ENCODE measurements at regions not wholly inside any gene's neighbourhood (a gene's known extent, or its start where the extent isn't known, plus 50 kb on each side); places are given as distances from the start of the nearest gene placed in this dataset.

- no peaks in the 10 kb centered on the region for H3K36me3 ChIP-seq (ENCODE audit: control insufficient read depth in 2 of 3, insufficient read depth in 3 of 3, low read length in 3 of 3)
- H3K4me3 ChIP-seq (ENCODE audit: low read length in 3 of 3), result no peak overlapping the region
- H3K4me1 ChIP-seq (ENCODE audit: control insufficient read depth in 2 of 3, insufficient read depth in 2 of 3, low read depth in 1 of 3, low read length in 3 of 3), result no peaks in the 10 kb centered on the region
- no peak for FAIRE-seq
- H3K9ac ChIP-seq (ENCODE audit: low read length in 3 of 3), result no peak overlapping the region
- no peaks in the 10 kb centered on the region for H3K9me3 ChIP-seq (ENCODE audit: control insufficient read depth in 2 of 3, insufficient read depth in 1 of 3, low read length in 3 of 3)
- no peak overlapping the region for H3K27ac ChIP-seq (ENCODE audit: low read depth in 2 of 2, low read length in 2 of 2)
- H3K27me3 ChIP-seq (ENCODE audit: control insufficient read depth, insufficient read depth, low read length), result no peaks in the 10 kb centered on the region
- TF ChIP-seq, protein P1, sequence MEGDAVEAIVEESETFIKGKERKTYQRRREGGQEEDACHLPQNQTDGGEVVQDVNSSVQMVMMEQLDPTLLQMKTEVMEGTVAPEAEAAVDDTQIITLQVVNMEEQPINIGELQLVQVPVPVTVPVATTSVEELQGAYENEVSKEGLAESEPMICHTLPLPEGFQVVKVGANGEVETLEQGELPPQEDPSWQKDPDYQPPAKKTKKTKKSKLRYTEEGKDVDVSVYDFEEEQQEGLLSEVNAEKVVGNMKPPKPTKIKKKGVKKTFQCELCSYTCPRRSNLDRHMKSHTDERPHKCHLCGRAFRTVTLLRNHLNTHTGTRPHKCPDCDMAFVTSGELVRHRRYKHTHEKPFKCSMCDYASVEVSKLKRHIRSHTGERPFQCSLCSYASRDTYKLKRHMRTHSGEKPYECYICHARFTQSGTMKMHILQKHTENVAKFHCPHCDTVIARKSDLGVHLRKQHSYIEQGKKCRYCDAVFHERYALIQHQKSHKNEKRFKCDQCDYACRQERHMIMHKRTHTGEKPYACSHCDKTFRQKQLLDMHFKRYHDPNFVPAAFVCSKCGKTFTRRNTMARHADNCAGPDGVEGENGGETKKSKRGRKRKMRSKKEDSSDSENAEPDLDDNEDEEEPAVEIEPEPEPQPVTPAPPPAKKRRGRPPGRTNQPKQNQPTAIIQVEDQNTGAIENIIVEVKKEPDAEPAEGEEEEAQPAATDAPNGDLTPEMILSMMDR (IDR thresholded peaks at IDR 0.05; ENCODE audit: borderline replicate concordance, extremely low read depth, insufficient read depth), result no peak
- intact Hi-C loops (cut with DNase I), result no loop called here
- no peak for DNase-seq
Measured at GRCh38 chr12:84551373-84551772, 361.2 kb downstream of the SLC6A15 start.

- no peak overlapping the region for H3K27ac ChIP-seq (ENCODE audit: low read depth in 2 of 2, low read length in 2 of 2)
- DNase-seq, result no peak
- H3K27me3 ChIP-seq (ENCODE audit: control insufficient read depth, insufficient read depth, low read length), result no peaks in the 10 kb centered on the region
- H3K36me3 ChIP-seq (ENCODE audit: control insufficient read depth in 2 of 3, insufficient read depth in 3 of 3, low read length in 3 of 3), result no peaks in the 10 kb centered on the region
- H3K9ac ChIP-seq (ENCODE audit: low read length in 3 of 3), result no peak overlapping the region
- TF ChIP-seq, protein P1 (IDR thresholded peaks at IDR 0.05; ENCODE audit: borderline replicate concordance, extremely low read depth, insufficient read depth), result no peak
- no peaks in the 10 kb centered on the region for H3K9me3 ChIP-seq (ENCODE audit: control insufficient read depth in 2 of 3, insufficient read depth in 1 of 3, low read length in 3 of 3)
- intact Hi-C loops (cut with DNase I), result no loop called here
- no peaks in the 10 kb centered on the region for H3K4me1 ChIP-seq (ENCODE audit: control insufficient read depth in 2 of 3, insufficient read depth in 2 of 3, low read depth in 1 of 3, low read length in 3 of 3)
- no peak for FAIRE-seq
- no peak overlapping the region for H3K4me3 ChIP-seq (ENCODE audit: low read length in 3 of 3)
Measured at GRCh38 chr12:84550518-84550917, 362.1 kb downstream of the SLC6A15 start.

DNA sequence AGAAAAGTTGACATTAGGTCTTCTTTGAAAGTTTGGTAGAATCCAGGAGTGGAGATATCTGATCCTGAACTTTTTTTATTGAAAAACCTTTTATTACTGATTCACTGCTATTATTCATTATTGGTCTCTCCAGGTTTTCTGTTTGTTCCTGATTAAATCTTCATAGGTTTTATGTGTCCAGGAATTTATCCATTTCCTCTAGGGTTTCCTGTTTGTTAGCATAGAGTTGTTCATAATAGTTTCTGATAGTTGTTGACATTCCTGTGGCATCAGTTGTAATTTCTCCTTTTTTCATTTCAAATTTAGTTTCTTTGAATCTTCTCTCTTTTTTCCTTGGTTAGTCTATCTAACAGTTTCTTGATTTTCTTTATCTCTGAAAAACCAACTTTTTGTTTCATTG lies 370.3 kb downstream of the SLC6A15 start:
- FAIRE-seq, result no peak
- TF ChIP-seq, protein P1 (IDR thresholded peaks at IDR 0.05; ENCODE audit: borderline replicate concordance, extremely low read depth, insufficient read depth), result no peak
- no peaks in the 10 kb centered on the region for H3K4me1 ChIP-seq (ENCODE audit: control insufficient read depth in 2 of 3, insufficient read depth in 2 of 3, low read depth in 1 of 3, low read length in 3 of 3)
- no peaks in the 10 kb centered on the region for H3K27me3 ChIP-seq (ENCODE audit: control insufficient read depth, insufficient read depth, low read length)
- no peak overlapping the region for H3K4me3 ChIP-seq (ENCODE audit: low read length in 3 of 3)
- H3K9ac ChIP-seq (ENCODE audit: low read length in 3 of 3), result no peak overlapping the region
- H3K27ac ChIP-seq (ENCODE audit: low read depth in 2 of 2, low read length in 2 of 2), result no peak overlapping the region
- intact Hi-C loops (cut with DNase I), result no loop called here
- no peaks in the 10 kb centered on the region for H3K9me3 ChIP-seq (ENCODE audit: control insufficient read depth in 2 of 3, insufficient read depth in 1 of 3, low read length in 3 of 3)
- no peaks in the 10 kb centered on the region for H3K36me3 ChIP-seq (ENCODE audit: control insufficient read depth in 2 of 3, insufficient read depth in 3 of 3, low read length in 3 of 3)
- no peak for DNase-seq

DNA sequence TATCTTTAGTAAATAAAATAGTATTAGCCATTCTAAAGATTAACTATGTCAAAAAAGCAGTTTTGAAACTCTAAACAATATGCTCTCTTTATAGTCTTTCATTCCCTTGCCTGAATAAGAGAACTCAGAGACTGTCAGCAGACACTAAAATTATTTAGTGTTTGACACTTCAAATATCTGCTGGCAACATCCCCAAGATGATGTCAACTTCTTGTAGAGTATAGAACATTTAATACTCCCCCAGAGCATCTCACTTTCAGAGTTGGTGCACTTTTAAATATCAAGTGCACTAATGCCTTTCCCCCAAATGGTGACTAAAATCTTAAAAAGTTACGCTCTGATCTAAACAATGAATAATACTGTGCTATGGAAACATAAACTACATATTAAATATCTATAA lies 374.9 kb downstream of the SLC6A15 start:
- H3K36me3 ChIP-seq (ENCODE audit: control insufficient read depth in 2 of 3, insufficient read depth in 3 of 3, low read length in 3 of 3), result no peaks in the 10 kb centered on the region
- H3K27ac ChIP-seq (ENCODE audit: low read depth in 2 of 2, low read length in 2 of 2), result no peak overlapping the region
- H3K4me1 ChIP-seq (ENCODE audit: control insufficient read depth in 2 of 3, insufficient read depth in 2 of 3, low read depth in 1 of 3, low read length in 3 of 3), result no peaks in the 10 kb centered on the region
- DNase-seq, result no peak
- no peak for FAIRE-seq
- TF ChIP-seq, protein P1 (IDR thresholded peaks at IDR 0.05; ENCODE audit: borderline replicate concordance, extremely low read depth, insufficient read depth), result no peak
- H3K27me3 ChIP-seq (ENCODE audit: control insufficient read depth, insufficient read depth, low read length), result no peaks in the 10 kb centered on the region
- no peak overlapping the region for H3K4me3 ChIP-seq (ENCODE audit: low read length in 3 of 3)
- intact Hi-C loops (cut with DNase I), result no loop called here
- no peaks in the 10 kb centered on the region for H3K9me3 ChIP-seq (ENCODE audit: control insufficient read depth in 2 of 3, insufficient read depth in 1 of 3, low read length in 3 of 3)
- no peak overlapping the region for H3K9ac ChIP-seq (ENCODE audit: low read length in 3 of 3)
